Breast epithelium (tissue), 3 donors: ENCODE measurements at regions not wholly inside any gene's neighbourhood (a gene's known extent, or its start where the extent isn't known, plus 50 kb on each side); places are given as distances from the start of the nearest gene placed in this dataset.

Experiments used
- POLR2A ChIP-seq: fragments of 450-650 bp; IDR thresholded peaks from one replicate; pipeline ENCODE4 v1.6.1; 2016; ENCODE audit warnings: antibody characterized with exemption, mild to moderate bottlenecking, moderate library complexity
- POLR2AphosphoS5 ChIP-seq, 3 donors: sonication (generic); formaldehyde crosslinking; IDR thresholded peaks; one replicate each; pipeline ENCODE4 v1.6.1; 2017; ENCODE audit warnings: antibody characterized with exemption in 3 of 3
- TF ChIP-seq, protein P1 (sequence below), 3 donors: fragments of 450-650 bp; IDR thresholded peaks; one replicate each; pipeline ENCODE4 v1.5.1; 2016 to 2017; ENCODE audit warnings: antibody characterized with exemption in 3 of 3, mild to moderate bottlenecking in 3 of 3, moderate library complexity in 3 of 3

- TF ChIP-seq, protein P1, sequence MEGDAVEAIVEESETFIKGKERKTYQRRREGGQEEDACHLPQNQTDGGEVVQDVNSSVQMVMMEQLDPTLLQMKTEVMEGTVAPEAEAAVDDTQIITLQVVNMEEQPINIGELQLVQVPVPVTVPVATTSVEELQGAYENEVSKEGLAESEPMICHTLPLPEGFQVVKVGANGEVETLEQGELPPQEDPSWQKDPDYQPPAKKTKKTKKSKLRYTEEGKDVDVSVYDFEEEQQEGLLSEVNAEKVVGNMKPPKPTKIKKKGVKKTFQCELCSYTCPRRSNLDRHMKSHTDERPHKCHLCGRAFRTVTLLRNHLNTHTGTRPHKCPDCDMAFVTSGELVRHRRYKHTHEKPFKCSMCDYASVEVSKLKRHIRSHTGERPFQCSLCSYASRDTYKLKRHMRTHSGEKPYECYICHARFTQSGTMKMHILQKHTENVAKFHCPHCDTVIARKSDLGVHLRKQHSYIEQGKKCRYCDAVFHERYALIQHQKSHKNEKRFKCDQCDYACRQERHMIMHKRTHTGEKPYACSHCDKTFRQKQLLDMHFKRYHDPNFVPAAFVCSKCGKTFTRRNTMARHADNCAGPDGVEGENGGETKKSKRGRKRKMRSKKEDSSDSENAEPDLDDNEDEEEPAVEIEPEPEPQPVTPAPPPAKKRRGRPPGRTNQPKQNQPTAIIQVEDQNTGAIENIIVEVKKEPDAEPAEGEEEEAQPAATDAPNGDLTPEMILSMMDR (IDR thresholded peaks at IDR 0.05), result no peak
- TF ChIP-seq POLR2A, result no peak
- no peak for TF ChIP-seq POLR2AphosphoS5 (IDR thresholded peaks at IDR 0.05)
These were observed 59.9 kb upstream of the IBSP start for GRCh38 chr4:87739494-87739893.
